Breast epithelium (tissue), 4 donors: ENCODE measurements at regions not wholly inside any gene's neighbourhood (a gene's known extent, or its start where the extent isn't known, plus 50 kb on each side); places are given as distances from the start of the nearest gene placed in this dataset.

Experiments used
- DNase-seq, 2 donors: peaks; one replicate each; pipeline ENCODE4 v3.0.0-alpha.2; 2019; ENCODE audit warnings: low spot score in 2 of 2
- H3K27ac ChIP-seq, 2 donors: fragments of 200-600 bp; sonication (generic) in 1 of 2; one replicate each; pipeline ENCODE4 v1.5.1; 2016 to 2019; ENCODE audit warnings: mild to moderate bottlenecking in 1 of 2
- H3K27me3 ChIP-seq, 2 donors: fragments of 200-600 bp; sonication (generic) in 1 of 2; one replicate each; pipeline versions ENCODE4 v1.5.1 to v1.6.0; 2017 to 2019; ENCODE audit warnings: control low read depth in 1 of 2, mild to moderate bottlenecking in 1 of 2
- H3K36me3 ChIP-seq: fragments of 200-600 bp; one replicate; pipeline ENCODE4 v1.5.1; 2019
- H3K4me1 ChIP-seq, 2 donors: fragments of 200-600 bp; sonication (generic); one replicate each; pipeline ENCODE4 v1.5.1; 2016 to 2019; ENCODE audit warnings: control low read depth in 1 of 2
- H3K4me3 ChIP-seq, 3 donors: fragments of 200-600 bp; sonication (generic); 1 replicate in 2 of 3; 2 replicates in 1 of 3; pipeline ENCODE4 v1.5.1; 2016 to 2019; ENCODE audit warnings: mild to moderate bottlenecking in 3 of 3, moderate library complexity in 2 of 3
- H3K9me3 ChIP-seq, 2 donors: fragments of 200-600 bp; sonication (generic) in 1 of 2; one replicate each; pipeline ENCODE4 v1.5.1; 2016 to 2019; ENCODE audit warnings: control low read depth in 1 of 2
- POLR2A ChIP-seq: fragments of 450-650 bp; IDR thresholded peaks from one replicate; pipeline ENCODE4 v1.6.1; 2016; ENCODE audit warnings: antibody characterized with exemption, mild to moderate bottlenecking, moderate library complexity
- POLR2AphosphoS5 ChIP-seq, 3 donors: sonication (generic); formaldehyde crosslinking; IDR thresholded peaks; one replicate each; pipeline ENCODE4 v1.6.1; 2017; ENCODE audit warnings: antibody characterized with exemption in 3 of 3
- intact Hi-C: fragments of 100-400 bp; cut with DNase I; formaldehyde crosslinking; loops from one replicate; pipeline ENCODE4 v1.15.1; 2023; ENCODE audit warnings: low total_unique reads
- TF ChIP-seq, protein P1 (sequence below), 3 donors: fragments of 450-650 bp; IDR thresholded peaks; one replicate each; pipeline ENCODE4 v1.5.1; 2016 to 2017; ENCODE audit warnings: antibody characterized with exemption in 3 of 3, mild to moderate bottlenecking in 3 of 3, moderate library complexity in 3 of 3

DNA sequence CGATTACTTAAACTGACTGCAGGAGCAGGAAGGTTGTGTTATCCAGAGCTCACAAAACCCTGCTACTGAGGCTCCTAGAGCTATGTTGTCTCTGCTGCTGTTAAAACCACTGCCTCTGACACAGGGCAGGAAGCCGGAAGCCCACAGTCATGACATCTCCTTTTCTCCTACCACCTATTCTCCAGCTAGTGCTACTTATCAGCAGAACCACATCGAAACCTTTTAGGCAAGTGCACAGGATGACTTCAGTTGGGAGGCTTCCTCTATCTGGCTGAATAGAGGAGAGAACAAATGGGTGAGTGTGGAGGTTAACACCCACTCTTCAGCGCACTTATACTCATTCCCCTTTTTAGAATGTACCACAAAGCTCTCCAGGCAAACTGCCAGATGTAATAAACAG lies 638.0 kb downstream of the OTOL1 start:
- Histone ChIP-seq H3K9me3 (no peaks in the 10 kb centered on the region), H3K4me1 (no peaks in the 10 kb centered on the region), H3K27ac (no peak overlapping the region), H3K27me3 (no peaks in the 10 kb centered on the region), H3K4me3 (no peak overlapping the region), H3K36me3 (no peaks in the 10 kb centered on the region)
- intact Hi-C loops = no loop called here
- TF ChIP-seq POLR2AphosphoS5 (IDR thresholded peaks at IDR 0.05) = no peak
- TF ChIP-seq, protein P1, sequence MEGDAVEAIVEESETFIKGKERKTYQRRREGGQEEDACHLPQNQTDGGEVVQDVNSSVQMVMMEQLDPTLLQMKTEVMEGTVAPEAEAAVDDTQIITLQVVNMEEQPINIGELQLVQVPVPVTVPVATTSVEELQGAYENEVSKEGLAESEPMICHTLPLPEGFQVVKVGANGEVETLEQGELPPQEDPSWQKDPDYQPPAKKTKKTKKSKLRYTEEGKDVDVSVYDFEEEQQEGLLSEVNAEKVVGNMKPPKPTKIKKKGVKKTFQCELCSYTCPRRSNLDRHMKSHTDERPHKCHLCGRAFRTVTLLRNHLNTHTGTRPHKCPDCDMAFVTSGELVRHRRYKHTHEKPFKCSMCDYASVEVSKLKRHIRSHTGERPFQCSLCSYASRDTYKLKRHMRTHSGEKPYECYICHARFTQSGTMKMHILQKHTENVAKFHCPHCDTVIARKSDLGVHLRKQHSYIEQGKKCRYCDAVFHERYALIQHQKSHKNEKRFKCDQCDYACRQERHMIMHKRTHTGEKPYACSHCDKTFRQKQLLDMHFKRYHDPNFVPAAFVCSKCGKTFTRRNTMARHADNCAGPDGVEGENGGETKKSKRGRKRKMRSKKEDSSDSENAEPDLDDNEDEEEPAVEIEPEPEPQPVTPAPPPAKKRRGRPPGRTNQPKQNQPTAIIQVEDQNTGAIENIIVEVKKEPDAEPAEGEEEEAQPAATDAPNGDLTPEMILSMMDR (IDR thresholded peaks at IDR 0.05) = no peak
- TF ChIP-seq POLR2A = no peak
- no peak for DNase-seq

DNA sequence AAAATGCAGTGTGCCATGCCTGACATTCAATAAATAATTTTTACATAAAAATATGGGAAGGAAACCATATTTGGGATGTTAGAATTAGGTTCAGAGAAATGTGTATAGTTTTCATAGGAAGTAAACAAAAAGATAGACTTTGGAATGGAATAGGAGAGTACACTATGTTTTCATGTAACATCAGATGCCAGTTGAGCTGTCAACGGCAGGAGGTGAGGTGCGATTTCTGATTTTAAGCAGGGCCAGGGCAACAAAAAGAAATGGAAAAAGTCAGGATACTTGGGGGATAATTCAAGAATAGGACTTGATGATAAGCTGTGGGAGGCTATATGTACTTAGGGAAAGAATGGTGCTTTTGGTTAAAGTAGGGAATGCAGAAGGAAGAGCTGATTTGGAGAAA lies 639.5 kb downstream of the OTOL1 start:
- DNase-seq = no peak
- no peaks in the 10 kb centered on the region for H3K9me3 ChIP-seq
- TF ChIP-seq, protein P1 (IDR thresholded peaks at IDR 0.05) = no peak
- TF ChIP-seq POLR2AphosphoS5 (IDR thresholded peaks at IDR 0.05) (no peak), POLR2A (no peak)
- intact Hi-C loops = no loop called here
- no peaks in the 10 kb centered on the region for H3K27me3 ChIP-seq
- no peak overlapping the region for H3K4me3 ChIP-seq
- H3K27ac ChIP-seq = no peak overlapping the region
- H3K4me1 ChIP-seq = no peaks in the 10 kb centered on the region
- no peaks in the 10 kb centered on the region for H3K36me3 ChIP-seq

DNA sequence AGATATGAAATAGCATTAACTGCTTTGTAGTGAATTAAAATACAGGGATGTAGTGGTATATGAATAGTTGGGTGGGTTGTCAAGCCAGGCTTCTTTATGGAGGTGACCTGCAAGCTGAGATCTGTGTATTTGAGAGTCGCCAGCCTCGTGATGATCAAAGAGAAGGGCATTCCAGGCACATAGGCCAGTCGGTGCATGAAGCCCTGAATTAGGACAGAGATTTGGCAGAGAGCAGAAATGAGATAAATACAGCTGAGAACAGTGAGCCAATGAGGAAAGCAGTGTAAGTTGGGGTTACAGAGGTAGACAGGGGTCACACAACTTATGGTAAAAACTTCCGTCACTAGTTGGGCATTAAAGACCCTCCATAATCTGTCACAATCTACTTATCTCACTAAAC lies 641.9 kb downstream of the OTOL1 start:
- no peaks in the 10 kb centered on the region for H3K36me3 ChIP-seq
- no peak for DNase-seq
- TF ChIP-seq, protein P1 (IDR thresholded peaks at IDR 0.05) = no peak
- intact Hi-C loops = no loop called here
- no peaks in the 10 kb centered on the region for H3K9me3 ChIP-seq
- H3K4me1 ChIP-seq = no peaks in the 10 kb centered on the region
- H3K4me3 ChIP-seq = no peak overlapping the region
- no peak overlapping the region for H3K27ac ChIP-seq
- no peaks in the 10 kb centered on the region for H3K27me3 ChIP-seq

DNA sequence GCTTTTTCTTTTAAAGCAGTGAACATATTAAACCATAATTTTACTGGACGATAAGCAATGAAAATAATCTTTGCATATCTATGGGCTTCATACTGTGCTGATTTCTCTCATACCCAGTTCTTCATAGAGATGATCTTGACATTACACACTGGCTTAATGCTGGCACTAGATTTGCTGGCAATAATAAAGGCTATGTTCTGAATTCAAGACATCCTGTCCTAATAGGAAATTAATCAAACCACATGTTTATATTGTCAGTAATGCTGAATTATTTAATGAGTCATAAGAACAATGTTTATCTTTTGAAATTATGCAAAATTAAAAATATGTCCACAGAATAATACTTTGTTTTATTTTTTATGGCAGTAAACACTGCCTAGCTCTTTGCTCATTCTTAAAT lies 643.2 kb downstream of the OTOL1 start:
- Histone ChIP-seq H3K4me3 (no peak overlapping the region), H3K36me3 (no peaks in the 10 kb centered on the region), H3K27ac (no peak overlapping the region), H3K4me1 (no peaks in the 10 kb centered on the region), H3K9me3 (no peaks in the 10 kb centered on the region), H3K27me3 (no peaks in the 10 kb centered on the region)
- intact Hi-C loops = loop anchor here (10.0 kb wide), 1 partner anchor 515 kb away; no protein-coding TSS in a partner anchor
- TF ChIP-seq, protein P1 (IDR thresholded peaks at IDR 0.05) = no peak
- no peak for TF ChIP-seq POLR2A
- TF ChIP-seq POLR2AphosphoS5 (IDR thresholded peaks at IDR 0.05) = no peak
- no peak for DNase-seq

DNA sequence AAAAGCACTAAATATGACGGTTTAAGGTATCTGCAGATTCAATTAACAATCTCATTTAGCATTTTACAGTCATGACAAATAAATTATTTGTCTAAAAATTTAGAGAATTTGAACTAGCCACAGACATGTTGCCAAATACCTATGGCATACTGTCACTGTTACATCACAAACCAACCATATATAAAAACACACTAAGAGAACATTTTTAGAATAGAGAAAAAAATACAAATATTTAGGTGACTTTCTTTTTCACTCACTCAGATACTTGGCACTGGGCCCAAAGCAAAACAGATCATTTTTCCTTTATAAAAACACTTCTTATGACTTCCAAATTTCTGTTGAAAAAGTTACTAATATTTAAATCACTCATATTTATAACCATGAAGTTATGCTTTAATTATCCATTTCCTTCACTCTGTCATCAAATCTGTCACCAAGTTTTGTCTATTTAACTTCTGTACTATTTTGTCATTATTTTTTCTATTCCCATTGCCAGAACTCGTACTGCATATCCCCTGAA lies 644.7 kb downstream of the OTOL1 start:
- Histone ChIP-seq H3K27ac (no peak overlapping the region), H3K27me3 (no peaks in the 10 kb centered on the region), H3K36me3 (no peaks in the 10 kb centered on the region), H3K9me3 (no peaks in the 10 kb centered on the region), H3K4me1 (no peaks in the 10 kb centered on the region), H3K4me3 (no peak overlapping the region)
- DNase-seq = no peak
- intact Hi-C loops = loop anchor here (10.0 kb wide), 1 partner anchor 513 kb away; no protein-coding TSS in a partner anchor
- TF ChIP-seq POLR2AphosphoS5 (IDR thresholded peaks at IDR 0.05) (no peak), POLR2A (no peak)
- TF ChIP-seq, protein P1 (IDR thresholded peaks at IDR 0.05) = no peak
